CD4-positive, alpha-beta T cell (primary cell): ENCODE measurements at regions not wholly inside any gene's neighbourhood (a gene's known extent, or its start where the extent isn't known, plus 50 kb on each side); places are given as distances from the start of the nearest gene placed in this dataset.

Source experiments
- ATAC-seq: fragments of 200-7000 bp; cut with Tn5 transposase; one replicate; pipeline ENCODE4 v1.10.0; 2022; ENCODE audit warnings: mild to moderate bottlenecking; ENCODE audit not compliant: poor library complexity
- CTCF ChIA-PET: fragments of 350-600 bp; sonication (Branson Sonifier 250); formaldehyde crosslinking; loops from one replicate; lab custom pipeline; 2021; ENCODE audit warnings: antibody characterized with exemption, inconsistent platforms; lab: Charles Lee
- POLR2A ChIA-PET: fragments of 350-600 bp; sonication (Branson Sonifier 250); formaldehyde crosslinking; loops from one replicate; lab custom pipeline; 2021; ENCODE audit warnings: antibody characterized with exemption, inconsistent platforms; lab: Charles Lee
- DNase-seq, 14 experiments: peaks; one replicate each; pipeline ENCODE4 v3.0.0-alpha.2; 2013 to 2020; ENCODE audit warnings: mixed read lengths in 2 of 14
- H3K27ac ChIP-seq, 2 donors: one replicate each; pipeline versions ENCODE4 v1.5.1 to v1.7.0; 2013; ENCODE audit warnings: low read length in 2 of 2, low read depth in 1 of 2, mild to moderate bottlenecking in 1 of 2
- H3K27me3 ChIP-seq, 2 experiments: 1 replicate in 1 of 2; 2 replicates in 1 of 2; pipeline versions ENCODE4 v1.6.1 to v1.7.0; 2013; ENCODE audit warnings: low read length in 2 of 2, control low read depth in 1 of 2, mild to moderate bottlenecking in 1 of 2, moderate library complexity in 1 of 2; ENCODE audit not compliant: insufficient read depth in 2 of 2, control insufficient read depth in 1 of 2
- H3K36me3 ChIP-seq: one replicate; pipeline ENCODE4 v1.6.1; 2013; ENCODE audit warnings: low read length, control low read depth; ENCODE audit not compliant: insufficient read depth
- H3K4me1 ChIP-seq: one replicate; pipeline ENCODE4 v1.6.1; 2013; ENCODE audit warnings: low read length, control low read depth; ENCODE audit not compliant: insufficient read depth
- H3K4me3 ChIP-seq: one replicate; pipeline ENCODE4 v1.5.1; 2013; ENCODE audit warnings: mild to moderate bottlenecking, low read length, moderate library complexity
- H3K9me3 ChIP-seq, 2 experiments: 1 replicate in 1 of 2; 2 replicates in 1 of 2; pipeline versions ENCODE4 v1.6.1 to v1.7.0; 2013; ENCODE audit warnings: low read length in 2 of 2, mild to moderate bottlenecking in 2 of 2, control low read depth in 1 of 2, moderate library complexity in 1 of 2; ENCODE audit not compliant: control insufficient read depth in 1 of 2, insufficient read depth in 1 of 2
- H3K27ac Mint-ChIP-seq: one replicate; pipeline ENCODE4 v1.8.0; 2020; ENCODE audit warnings: mixed read lengths
- H3K27me3 Mint-ChIP-seq: one replicate; pipeline ENCODE4 v1.8.0; 2021; ENCODE audit warnings: mixed read lengths
- H3K36me3 Mint-ChIP-seq: one replicate; pipeline ENCODE4 v1.8.0; 2021; ENCODE audit warnings: low read depth, mixed read lengths
- H3K4me1 Mint-ChIP-seq: one replicate; pipeline ENCODE4 v1.8.0; 2021; ENCODE audit warnings: low read depth, mixed read lengths
- H3K4me3 Mint-ChIP-seq: one replicate; pipeline ENCODE4 v1.8.0; 2020; ENCODE audit warnings: mild to moderate bottlenecking, mixed read lengths
- H3K9me3 Mint-ChIP-seq: one replicate; pipeline ENCODE4 v1.8.0; 2020; ENCODE audit warnings: mixed read lengths
- intact Hi-C, 2 experiments: fragments of 100-400 bp; cut with DNase I in 1 of 2; cut with micrococcal nuclease in 1 of 2; formaldehyde crosslinking; loops; one replicate each; pipeline versions ENCODE4 v1.15.1 to v1.9.0; 2023 to 2025; cut with DNase I, micrococcal nuclease
- TF ChIP-seq, protein P1 (sequence below): fragments of 200-600 bp; IDR thresholded peaks from one replicate; pipeline ENCODE4 v1.8.0; 2022; ENCODE audit warnings: antibody characterized with exemption, mild to moderate bottlenecking

- Mint-ChIP-seq H3K4me3 (no peak overlapping the region), H3K27me3 (no peaks in the 10 kb centered on the region), H3K4me1 (peaks cover 5% of the 10 kb centered on the region), H3K9me3 (no peaks in the 10 kb centered on the region), H3K27ac (no peak overlapping the region), H3K36me3 (no peaks in the 10 kb centered on the region)
- no peak for DNase-seq
- H3K27me3 ChIP-seq = peaks cover 0 to 2% of the 10 kb centered on the region in 2 experiments
- no peak overlapping the region for H3K27ac ChIP-seq
- no peaks in the 10 kb centered on the region for H3K36me3 ChIP-seq
- intact Hi-C loops = no loop called here
- no peak for ATAC-seq
- no peaks in the 10 kb centered on the region for H3K4me1 ChIP-seq
- POLR2A ChIA-PET = no interaction called here
- TF ChIP-seq, protein P1, sequence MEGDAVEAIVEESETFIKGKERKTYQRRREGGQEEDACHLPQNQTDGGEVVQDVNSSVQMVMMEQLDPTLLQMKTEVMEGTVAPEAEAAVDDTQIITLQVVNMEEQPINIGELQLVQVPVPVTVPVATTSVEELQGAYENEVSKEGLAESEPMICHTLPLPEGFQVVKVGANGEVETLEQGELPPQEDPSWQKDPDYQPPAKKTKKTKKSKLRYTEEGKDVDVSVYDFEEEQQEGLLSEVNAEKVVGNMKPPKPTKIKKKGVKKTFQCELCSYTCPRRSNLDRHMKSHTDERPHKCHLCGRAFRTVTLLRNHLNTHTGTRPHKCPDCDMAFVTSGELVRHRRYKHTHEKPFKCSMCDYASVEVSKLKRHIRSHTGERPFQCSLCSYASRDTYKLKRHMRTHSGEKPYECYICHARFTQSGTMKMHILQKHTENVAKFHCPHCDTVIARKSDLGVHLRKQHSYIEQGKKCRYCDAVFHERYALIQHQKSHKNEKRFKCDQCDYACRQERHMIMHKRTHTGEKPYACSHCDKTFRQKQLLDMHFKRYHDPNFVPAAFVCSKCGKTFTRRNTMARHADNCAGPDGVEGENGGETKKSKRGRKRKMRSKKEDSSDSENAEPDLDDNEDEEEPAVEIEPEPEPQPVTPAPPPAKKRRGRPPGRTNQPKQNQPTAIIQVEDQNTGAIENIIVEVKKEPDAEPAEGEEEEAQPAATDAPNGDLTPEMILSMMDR = no peak
- no peak overlapping the region for H3K4me3 ChIP-seq
- CTCF ChIA-PET = no interaction called here
- H3K9me3 ChIP-seq = no peaks in the 10 kb centered on the region
These were observed 65.9 kb upstream of the RFC3 start for GRCh38 chr13:33752094-33752493.

- Mint-ChIP-seq H3K27ac (no peak overlapping the region), H3K4me1 (peaks cover 5% of the 10 kb centered on the region), H3K27me3 (no peaks in the 10 kb centered on the region), H3K9me3 (no peaks in the 10 kb centered on the region), H3K36me3 (no peaks in the 10 kb centered on the region), H3K4me3 (no peak overlapping the region)
- CTCF ChIA-PET = interaction anchor here (1.2 kb wide), 1 partner anchor 12 kb away, joined by 3 read pairs; no protein-coding TSS in a partner anchor
- Histone ChIP-seq H3K4me1 (no peaks in the 10 kb centered on the region), H3K9me3 (no peaks in the 10 kb centered on the region), H3K36me3 (no peaks in the 10 kb centered on the region), H3K27me3 (peaks cover 0 to 2% of the 10 kb centered on the region in 2 experiments), H3K4me3 (no peak overlapping the region), H3K27ac (no peak overlapping the region)
- intact Hi-C loops = no loop called here
- TF ChIP-seq, protein P1 = no peak
- no peak for DNase-seq
- POLR2A ChIA-PET = no interaction called here
- no peak for ATAC-seq
These were observed 65.4 kb upstream of the RFC3 start for GRCh38 chr13:33752597-33752996.

DNA sequence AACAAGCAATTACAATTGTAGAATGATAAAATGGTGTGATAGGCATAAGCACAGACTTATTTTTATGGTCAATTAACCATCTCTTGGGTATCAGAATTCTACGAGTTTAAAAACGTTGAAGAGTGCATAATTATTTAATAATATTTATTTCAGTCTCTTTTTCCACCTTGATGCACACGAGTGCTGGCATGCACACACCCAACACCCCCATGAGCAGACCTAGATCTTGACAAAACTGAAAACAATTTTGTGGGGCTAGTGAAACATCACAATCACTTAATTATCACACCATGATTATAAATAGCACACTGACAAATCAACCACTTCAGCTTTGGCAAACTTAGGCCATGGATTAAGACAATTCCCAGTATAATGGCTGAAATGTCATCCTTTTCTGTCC, 61.0 kb upstream of the RFC3 start:
- ATAC-seq (no peak), DNase-seq (no peak)
- ChIA-PET POLR2A (no interaction called here), CTCF (no interaction called here)
- H3K9me3 ChIP-seq = peaks cover 0 to 6% of the 10 kb centered on the region in 2 experiments
- Mint-ChIP-seq H3K27me3 (no peaks in the 10 kb centered on the region), H3K36me3 (no peaks in the 10 kb centered on the region), H3K4me1 (peaks cover 5% of the 10 kb centered on the region), H3K4me3 (no peak overlapping the region), H3K9me3 (no peaks in the 10 kb centered on the region), H3K27ac (no peak overlapping the region)
- no peaks in the 10 kb centered on the region for H3K4me1 ChIP-seq
- no peak overlapping the region for H3K4me3 ChIP-seq
- no peak overlapping the region for H3K27ac ChIP-seq
- TF ChIP-seq, protein P1 = no peak
- H3K36me3 ChIP-seq = no peaks in the 10 kb centered on the region
- H3K27me3 ChIP-seq = no peaks in the 10 kb centered on the region
- intact Hi-C loops = no loop called here
